NCI-H1105 treated with DMSO at 0.1 percent for 48 hours (cell line): ENCODE measurements at regions not wholly inside any gene's neighbourhood (a gene's known extent, or its start where the extent isn't known, plus 50 kb on each side); places are given as distances from the start of the nearest gene placed in this dataset.
A peak's percentile ranks its signal among the peaks of the same experiment; 100 is the strongest.
"Not testable (repeated sequence)": the region's sequence is repeated elsewhere in the genome, so short reads cannot be mapped to it uniquely, and the experiment has no call there.

Experiments used
- DNase-seq: peaks from one replicate; lab custom pipeline; 2025; lab: John Stamatoyannopoulos, UW

DNA sequence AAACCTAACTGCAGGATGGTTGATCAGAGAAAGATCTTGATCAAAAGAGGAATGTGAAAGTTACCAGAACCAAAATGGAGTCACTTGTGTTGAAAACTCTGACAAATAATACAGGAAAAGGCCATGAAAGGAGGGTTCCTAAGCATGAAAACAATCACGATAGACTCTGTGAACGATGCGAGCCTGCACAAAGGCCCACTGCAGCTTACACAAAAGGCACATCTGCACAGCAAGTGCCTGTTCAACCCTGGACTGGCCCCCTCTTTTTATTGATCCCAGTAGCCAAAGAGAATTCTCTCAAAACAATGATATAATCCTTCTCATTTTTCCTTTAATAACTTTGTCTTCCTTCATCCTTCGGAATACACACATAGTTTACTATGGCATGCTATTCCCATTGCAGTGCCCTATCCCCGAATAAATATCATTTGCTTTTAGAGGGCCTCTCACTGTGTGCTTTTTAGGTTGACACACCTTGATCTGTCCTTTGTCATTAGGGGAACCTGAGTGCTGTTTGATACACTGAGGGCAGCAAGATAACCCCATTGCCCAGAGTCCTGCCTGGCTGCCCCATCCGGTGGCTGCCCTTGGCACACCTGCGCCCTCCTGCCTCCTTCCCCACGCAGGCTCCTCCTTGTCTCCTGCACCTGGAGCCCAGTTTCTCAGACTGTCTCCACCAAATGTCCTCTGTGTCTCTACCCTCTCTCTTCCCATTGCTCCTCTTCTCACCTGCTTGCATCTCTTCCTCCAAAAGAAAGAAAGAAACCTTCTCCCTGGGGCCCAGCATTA, 98.3 kb upstream of the FRMD1 start:
- no peak for DNase-seq

DNA sequence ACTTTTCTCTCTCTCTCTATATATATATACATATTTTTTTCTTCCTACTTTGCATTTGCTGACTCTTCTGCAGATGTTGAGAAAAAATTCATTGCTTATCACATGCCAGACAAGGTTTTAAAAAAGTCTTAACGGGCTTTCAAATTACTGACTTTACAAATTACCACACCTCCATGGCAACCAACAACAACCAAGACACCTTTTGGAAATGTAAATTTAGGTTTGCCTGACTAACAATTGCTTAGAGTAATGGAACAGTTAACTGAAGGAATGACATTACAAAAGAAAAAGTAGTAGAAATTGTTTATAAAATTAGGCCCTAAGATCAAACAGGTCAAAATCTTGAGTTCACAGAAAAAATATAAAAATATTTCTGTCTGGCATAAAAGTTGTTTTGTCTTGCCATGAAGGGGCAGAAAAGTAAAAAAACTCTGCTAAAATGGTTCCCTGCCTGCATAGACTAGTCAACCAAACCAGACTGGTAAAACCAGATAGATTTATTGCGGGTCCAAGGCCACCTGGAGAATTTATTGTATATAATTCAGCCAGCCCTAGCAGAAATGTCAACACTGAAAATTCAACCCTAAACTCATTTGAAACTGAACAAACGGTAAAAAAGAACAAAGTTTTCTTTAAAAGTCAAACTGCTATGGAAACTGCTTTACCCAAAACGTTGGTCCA, 92.8 kb upstream of the FRMD1 start:
- no peak for DNase-seq

DNA sequence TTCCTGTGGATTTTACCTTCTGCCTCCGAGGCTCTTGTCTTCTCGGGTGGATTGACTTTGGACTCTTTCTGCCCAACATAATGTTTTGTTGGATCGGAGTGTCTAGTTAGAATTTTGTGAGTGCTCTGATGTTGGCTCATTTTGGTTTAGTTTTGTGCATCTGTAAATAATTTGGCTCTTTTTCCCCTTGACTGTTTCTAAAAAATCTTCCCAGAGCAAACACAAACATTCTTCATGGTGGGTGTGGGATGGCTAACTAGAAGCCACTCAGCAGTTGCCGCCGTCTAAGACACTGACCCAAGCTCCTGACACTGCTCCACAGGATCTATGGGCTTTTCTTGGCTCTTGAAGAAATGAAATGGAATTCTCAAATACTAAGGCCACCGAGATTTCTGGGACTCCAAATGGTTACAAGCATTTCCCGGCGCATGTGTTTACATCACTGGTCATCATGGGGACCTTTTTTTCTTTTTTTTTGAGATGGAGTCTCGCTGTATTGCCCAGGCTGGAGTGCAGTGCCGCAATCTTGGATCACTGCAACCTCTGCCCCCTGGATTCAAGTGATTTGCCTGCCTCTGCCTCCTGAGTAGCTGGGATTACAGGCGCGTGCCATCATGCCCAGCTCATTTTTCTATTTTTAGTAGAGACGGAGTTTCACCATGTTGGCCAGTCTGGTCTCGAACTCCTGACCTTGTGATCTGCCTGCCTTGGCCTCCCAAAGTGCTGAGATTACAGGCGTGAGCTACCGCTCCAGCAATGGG, 92.0 kb upstream of the FRMD1 start:
- no peak for DNase-seq

DNA sequence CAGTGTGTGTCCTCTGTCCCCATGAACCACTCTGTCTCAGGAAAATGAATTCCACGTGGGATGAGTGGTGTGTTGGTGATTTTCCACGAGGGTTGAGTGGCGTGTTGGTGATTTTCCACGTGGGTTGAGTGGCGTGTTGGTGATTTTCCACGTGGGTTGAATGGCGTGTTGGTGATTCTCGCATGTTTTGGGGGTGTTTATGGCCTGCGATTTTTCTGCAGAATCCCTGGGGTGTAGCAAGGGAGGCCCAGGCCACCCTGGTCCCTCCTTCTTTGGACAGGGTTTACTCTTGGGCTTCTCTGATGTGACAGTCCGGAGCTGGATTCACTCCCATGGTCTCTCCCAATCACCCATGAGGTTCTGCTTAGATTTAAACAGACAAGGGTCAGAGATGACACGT, 90.6 kb upstream of the FRMD1 start:
- DNase-seq, result no peak

DNA sequence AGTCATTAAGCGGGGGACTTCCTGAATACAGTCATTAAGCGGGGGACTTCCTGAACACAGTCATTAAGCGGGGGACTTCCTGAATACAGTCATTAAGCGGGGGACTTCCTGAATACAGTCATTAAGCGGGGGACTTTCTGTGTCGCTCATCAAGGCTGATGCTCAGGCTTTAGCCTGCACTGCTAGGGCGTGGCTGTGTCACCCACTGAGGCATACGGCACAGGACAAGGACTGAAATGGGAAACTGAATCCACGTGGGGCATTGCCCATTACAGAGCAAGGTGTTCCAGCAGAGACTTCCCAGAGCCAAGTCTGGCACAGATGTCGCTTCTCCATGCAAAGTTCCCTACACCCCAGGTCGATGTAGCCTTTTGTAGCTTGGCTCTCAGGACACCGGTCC, 89.9 kb upstream of the FRMD1 start:
- DNase-seq, result not testable (repeated sequence)

DNA sequence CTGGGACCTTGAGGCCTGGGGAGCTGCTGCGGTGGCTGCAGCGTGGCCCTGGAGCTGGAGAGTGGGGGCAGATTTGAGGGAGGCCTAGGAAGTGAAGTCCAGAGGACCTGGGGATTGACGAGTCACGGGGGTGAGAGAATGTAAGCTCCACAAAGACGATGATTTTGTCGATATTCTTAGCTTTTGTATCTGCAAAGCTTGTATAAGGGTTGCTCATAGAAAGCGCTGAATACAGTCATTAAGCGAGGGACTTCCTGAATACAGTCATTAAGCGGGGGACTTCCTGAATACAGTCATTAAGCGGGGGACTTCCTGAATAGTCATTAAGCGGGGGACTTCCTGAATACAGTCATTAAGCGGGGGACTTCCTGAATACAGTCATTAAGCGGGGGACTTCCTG, 89.3 kb upstream of the FRMD1 start:
- DNase-seq, result not testable (repeated sequence)

DNA sequence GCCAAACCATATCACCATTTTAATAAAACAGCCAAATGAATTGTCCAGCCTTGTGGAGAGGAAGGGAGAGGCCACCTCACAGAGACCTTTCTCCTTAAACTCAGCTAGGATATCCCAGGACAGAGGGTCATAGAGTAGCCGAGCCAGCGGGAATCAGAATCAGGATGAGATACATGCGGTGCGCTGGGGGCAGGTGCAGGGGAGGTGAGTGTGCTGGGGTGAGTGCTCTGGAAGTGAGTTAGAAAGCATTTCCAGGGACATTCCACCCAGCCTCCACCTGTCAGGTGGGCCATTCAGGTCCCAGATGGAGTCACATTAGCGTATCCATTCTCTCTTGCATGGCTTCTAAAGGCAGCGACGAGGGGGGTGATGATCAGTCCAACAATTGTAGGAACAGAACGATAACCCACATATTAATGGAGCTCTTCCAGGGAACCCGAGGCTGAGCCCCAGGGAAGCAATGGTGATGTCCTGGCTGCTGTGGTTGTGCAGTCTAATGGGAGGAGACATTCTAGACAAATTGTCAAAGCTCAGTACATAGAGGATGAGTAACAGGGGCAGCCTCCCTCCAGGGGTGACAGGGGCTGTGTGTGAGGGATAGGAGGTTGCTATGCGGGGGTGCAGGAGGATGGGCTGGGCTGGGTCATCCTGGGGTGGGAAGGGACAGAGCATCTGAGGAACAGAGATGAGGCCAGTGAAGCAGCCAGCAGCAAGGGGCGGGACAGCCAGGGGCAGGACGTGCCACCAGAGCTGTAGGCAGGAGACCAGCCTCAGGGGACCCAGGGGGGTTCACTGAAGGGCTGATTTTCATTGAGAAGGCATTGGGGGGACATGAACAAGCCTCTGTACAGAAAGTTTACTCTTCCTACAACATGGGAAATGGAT, 88.7 kb upstream of the FRMD1 start:
- DNase-seq, result no peak

DNA sequence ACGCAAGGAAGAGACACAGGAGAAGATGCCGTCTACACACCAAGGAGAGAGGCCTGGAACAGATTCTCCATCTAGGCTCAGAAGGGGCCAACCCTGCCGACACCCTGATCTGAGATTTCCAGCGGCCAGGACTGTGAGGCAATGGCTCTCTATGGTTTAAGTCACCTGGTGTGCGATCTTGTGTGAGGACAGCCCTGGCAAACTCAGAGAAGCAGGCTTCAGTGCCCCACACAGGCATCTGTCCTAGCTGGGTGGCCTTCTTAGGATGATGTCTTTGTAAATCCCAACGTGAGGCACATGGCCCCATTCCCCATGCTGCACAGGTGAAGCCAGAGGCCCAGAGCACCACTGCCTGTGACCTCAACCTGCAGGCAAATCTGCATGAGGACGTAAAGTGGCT, 87.6 kb upstream of the FRMD1 start:
- no peak for DNase-seq

DNA sequence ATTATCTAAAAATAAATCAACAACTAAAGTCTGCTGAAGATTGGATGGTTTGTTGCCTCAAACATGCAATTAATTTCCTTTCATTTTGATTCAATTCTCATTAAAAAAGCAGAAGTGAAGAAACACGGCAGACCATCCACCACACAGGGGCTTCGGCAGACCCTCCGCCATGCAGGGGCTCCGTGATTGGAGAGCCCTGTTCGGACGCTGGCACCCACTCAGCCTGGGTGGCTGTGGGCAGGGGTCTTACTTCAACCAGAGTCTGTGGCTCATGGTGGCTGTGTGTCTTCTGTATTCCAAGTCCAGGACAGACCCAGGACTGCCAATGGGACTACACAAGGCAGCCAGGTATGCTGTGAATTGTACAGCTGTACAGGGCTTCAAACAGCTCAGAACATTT, 86.9 kb upstream of the FRMD1 start:
- DNase-seq, result no peak

DNA sequence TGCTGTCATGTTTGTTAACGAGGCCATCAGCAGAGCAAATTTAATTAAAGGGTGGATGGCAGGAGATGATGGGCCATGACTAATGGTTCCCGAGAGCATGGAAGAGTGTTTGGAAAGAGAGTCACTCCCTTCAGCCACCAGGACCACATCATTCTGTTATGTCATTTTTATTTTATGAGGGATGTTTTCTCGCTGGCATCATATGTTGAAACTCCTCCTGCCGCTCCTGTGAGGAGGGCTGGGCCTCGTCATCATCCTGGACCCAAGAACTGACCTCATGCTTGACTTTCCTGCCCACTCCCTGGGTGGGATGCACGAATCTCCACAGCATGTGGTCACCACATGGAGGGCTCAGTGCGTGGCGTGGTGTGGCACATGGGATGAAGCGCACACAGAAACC, 86.4 kb upstream of the FRMD1 start:
- DNase-seq, result peak; percentile 25

DNA sequence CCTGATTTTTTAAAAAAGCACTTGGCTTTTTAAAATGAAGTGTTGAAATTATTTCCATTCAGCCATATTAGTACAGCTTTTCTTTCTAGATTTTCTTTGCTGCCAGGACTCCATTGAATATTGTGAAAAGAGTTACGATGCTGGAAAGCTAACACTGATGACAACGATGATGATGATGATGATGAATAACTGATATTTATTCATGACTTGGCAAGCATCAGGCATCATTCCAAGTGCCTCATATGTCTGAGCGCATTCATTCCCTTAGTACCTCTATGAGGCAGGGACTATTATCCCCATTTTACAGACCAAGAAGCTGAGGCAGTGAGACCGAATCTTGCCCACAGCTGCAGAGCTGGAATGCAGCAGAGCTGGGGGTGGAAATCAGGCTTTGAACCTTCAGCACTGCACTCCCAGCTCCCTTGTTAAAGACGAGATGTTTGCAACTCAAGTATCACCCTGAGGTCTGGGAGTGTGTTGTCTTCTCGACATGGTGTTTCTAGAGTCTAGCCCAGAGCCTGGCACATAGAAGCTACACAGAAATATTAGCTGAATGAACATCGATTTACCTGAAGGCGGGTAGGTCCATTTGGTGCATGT, 85.5 kb upstream of the FRMD1 start:
- no peak for DNase-seq

DNA sequence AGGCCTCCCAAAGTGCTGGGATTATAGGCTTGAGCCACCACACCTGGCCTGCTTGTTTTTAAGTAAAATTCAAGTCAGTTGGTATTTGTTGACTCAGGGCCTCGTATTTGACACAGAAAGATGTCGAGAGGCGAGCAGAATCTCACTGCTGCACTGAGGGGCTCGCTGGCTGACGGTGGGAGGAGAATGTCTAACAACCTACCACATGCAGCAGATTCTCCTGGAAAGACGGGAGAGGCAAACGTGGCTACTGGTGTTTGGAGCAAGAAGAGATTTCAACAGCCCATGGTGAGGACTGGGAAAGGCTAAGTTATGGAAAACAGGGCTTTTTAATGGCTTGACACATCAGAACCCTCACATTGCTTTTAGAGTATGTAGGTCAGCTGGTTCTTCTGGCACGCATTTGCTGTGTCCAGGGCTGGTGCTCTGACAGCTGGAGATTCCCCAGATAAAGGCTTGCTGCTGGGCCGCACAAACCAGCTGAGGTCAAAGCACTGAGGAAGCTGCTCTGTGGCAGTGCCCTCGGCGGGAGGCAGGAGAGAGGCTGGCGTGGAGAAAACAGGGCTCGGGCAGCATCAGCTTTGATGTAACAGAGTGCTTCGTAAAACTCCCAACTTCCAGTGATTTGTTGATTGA, 84.2 kb upstream of the FRMD1 start:
- no peak for DNase-seq

DNA sequence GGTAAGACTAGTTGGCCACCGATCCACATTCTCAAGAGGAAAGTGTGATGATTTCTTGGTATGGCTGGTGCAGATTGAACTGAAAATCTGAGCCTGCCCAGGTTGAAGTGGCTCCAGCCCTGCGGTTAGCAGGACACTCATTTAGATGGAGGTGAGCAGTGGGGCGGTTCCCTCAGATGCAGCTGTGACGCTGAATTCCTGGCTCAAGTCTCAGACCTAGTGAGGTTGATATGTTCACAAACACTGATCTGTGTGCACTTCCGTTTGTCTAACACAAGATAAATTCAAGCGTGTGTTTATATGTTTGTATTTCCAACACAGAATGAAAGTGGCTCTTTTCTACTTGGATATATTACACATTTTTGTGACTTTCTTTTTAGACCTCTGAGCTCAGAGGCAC, 83.4 kb upstream of the FRMD1 start:
- DNase-seq, result no peak

DNA sequence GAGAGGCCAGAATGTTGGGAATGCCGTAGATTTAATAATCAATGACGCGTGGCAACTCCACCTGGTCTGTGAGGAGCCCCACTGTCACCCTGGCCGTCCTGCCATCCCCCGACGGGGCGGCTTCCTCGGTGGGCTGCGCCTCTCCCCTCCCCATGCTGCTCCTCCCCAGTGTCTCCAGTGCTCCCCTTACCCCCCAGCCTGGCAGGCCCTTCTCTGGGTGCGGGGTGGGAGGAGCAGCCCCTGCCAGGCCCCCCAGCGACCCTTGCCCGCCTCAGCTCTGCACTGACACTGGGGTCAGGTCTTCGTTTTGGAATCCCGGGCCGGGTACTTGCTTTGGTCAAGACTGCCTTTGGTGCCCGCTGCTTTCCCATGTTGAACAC, 82.3 kb upstream of the FRMD1 start:
- DNase-seq, result no peak

DNA sequence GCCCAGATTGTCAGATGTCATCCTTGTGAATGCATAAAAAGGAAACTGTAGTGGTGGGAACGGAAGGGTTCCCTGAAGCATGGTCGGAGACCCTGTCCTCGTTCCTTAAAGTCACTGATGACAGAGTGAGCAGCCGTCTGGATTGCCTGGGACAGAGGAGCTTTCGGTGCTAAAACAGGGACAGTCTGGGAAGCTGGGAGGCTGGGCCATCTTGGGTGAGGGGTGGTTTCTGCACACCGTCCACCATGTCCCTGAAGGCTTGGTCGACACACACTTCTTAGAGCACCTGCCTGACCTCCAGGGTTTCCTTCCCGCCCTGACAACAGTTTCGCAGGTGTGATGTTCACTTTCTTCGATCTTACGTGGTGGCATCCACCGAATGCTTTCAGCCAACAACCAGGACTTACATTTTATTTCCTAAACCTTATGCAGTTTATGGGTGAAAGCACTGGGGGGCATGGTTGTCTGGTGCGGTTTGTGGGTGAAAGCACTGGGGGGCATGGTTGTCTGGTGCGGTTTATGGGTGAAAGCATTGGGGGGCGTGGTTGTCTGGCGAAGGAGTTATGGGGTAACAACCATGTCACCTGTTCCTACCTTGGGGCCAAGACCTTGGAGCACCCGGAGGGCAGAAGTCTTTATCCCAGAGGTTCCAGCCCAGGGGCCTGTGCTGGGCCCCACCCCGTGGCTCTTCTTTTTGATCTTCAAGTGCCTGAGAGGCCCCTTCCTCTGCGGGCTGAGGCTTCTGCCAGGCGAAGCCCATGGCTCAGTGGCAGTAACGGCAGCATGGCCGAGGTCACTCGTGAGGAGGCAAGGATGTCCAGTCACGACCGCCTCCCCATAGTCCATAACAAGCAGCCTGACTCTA, 81.7 kb upstream of the FRMD1 start:
- DNase-seq, result no peak

DNA sequence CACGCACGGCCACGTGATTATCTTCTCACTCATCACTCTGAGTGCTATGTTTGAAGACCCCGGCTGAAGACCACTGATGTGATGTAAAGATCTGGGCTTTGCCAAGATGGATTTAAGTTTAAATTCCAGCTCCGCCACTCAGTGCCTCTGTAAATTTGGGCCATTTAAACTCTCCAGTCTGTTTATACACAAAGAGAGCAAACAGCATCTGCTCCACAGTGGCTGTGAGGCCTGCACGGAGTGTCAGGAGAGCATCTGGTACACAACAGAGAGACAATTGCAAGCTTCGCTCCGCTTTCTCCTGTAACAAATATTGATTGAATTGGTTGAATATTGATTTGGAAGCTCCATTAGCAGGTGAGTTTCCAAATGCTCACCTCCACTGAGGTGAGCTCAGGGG, 80.5 kb upstream of the FRMD1 start:
- DNase-seq, result no peak

DNA sequence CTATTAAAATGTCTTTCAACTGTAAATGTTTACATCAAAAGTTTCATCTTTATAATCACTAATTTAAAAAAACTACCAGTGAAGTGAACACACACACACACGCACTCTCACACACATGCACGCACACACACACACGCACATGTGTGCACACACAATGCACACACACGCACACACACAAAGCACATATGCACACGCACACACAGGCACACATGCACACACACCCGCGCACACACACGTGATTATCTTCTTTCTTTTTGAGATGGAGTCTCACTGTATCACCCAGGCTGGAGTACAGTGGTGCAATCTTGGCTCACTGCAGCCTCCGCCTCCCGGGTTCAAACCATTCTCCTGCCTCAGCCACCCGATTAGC, 80.0 kb upstream of the FRMD1 start:
- DNase-seq, result no peak

DNA sequence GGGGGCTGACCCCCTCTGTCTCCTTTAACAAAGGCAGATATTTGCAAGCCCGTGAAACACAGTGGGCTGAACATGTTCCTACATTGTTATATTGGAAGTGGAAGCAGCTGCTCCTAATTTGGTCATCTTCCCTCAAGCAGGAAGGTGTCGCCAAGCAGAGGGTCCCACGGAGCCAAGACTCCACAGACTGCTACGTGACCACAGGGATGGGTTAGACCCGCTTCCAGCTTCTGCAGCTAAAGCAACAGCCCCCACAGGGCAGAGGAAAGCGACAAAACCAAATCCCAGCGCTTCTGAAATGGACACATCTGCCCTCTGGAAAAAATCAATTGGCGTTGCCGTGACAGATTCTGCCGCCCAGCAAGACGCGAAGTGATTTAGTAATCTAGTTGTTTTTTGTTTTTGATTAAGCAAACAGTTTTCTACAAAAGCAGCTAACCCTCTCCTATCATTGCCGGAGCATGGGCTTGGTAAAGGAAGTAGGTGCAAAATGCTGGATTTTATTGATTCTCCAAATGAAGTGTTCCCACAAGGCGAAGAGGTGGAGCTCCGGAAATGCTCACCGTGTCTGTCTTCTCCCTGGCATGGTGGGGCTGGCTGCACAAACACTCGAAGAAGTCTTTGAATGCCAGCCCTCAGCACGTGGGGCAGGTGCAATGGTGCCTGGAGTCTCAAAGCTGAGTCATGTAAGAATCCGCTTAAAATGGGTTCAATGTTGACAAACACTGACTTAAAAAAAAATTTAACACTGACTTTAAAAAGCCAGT, 79.4 kb upstream of the FRMD1 start:
- peak; percentile 87 for DNase-seq
